Ishikawa (cell line): ENCODE measurements at regions not wholly inside any gene's neighbourhood (a gene's known extent, or its start where the extent isn't known, plus 50 kb on each side); places are given as distances from the start of the nearest gene placed in this dataset.

Source experiments
- MAX ChIP-seq: IDR thresholded peaks from 2 replicates; pipeline ENCODE4 v1.6.1; 2012
- RAD21 ChIP-seq: IDR thresholded peaks from 2 replicates; pipeline ENCODE4 v1.6.1; 2012; ENCODE audit warnings: low read depth

GRCh38 chr2:15826273-15826717, 114.1 kb upstream of the MYCN start:
- TF ChIP-seq MAX (no peak), RAD21 (no peak)
